Loucy (cell line): ENCODE measurements at regions not wholly inside any gene's neighbourhood (a gene's known extent, or its start where the extent isn't known, plus 50 kb on each side); places are given as distances from the start of the nearest gene placed in this dataset.

Experiments used
- H2AFZ ChIP-seq: fragments of 200-600 bp; sonication (generic); 2 replicates; pipeline ENCODE4 v1.6.0; 2016; ENCODE audit warnings: antibody characterized with exemption, mild to moderate bottlenecking, low read length, moderate library complexity
- H3F3A ChIP-seq: fragments of 200-600 bp; 2 replicates; pipeline ENCODE4 v1.6.0; 2016; ENCODE audit warnings: antibody characterized with exemption, low read depth, mild to moderate bottlenecking
- H3K27me3 ChIP-seq: fragments of 200-600 bp; sonication (generic); 2 replicates; pipeline ENCODE4 v1.6.1; 2014; ENCODE audit warnings: low read length, mild to moderate bottlenecking; ENCODE audit not compliant: insufficient read depth, poor library complexity, severe bottlenecking
- H3K36me3 ChIP-seq: fragments of 200-600 bp; sonication (generic); 2 replicates; pipeline ENCODE4 v1.6.1; 2016; ENCODE audit warnings: low read length; ENCODE audit not compliant: insufficient read depth
- H3K4me1 ChIP-seq: fragments of 200-600 bp; sonication (generic); 2 replicates; pipeline ENCODE4 v1.5.1; 2014; ENCODE audit warnings: low read length, mild to moderate bottlenecking; ENCODE audit not compliant: insufficient read depth, poor library complexity, severe bottlenecking
- H3K4me2 ChIP-seq: fragments of 200-600 bp; sonication (generic); 2 replicates; pipeline ENCODE4 v1.6.0; 2014; ENCODE audit warnings: antibody characterized with exemption, low read length, low read depth, mild to moderate bottlenecking; ENCODE audit not compliant: poor library complexity, severe bottlenecking
- H3K4me3 ChIP-seq: fragments of 200-600 bp; sonication (generic); 2 replicates; pipeline ENCODE4 v1.5.1; 2014; ENCODE audit warnings: low read length, mild to moderate bottlenecking, mixed read lengths; ENCODE audit not compliant: poor library complexity, severe bottlenecking
- H3K79me2 ChIP-seq: fragments of 200-600 bp; sonication (generic); 2 replicates; pipeline ENCODE4 v1.6.1; 2014; ENCODE audit warnings: low read length; ENCODE audit not compliant: insufficient read depth
- H3K9ac ChIP-seq: fragments of 200-600 bp; sonication (generic); 2 replicates; pipeline ENCODE4 v1.6.0; 2014; ENCODE audit warnings: mild to moderate bottlenecking, low read depth, low read length, moderate library complexity; ENCODE audit not compliant: poor library complexity, severe bottlenecking
- H3K9me2 ChIP-seq: fragments of 200-600 bp; sonication (generic); replicated peaks from 2 replicates; pipeline ENCODE4 v1.6.1; 2016; ENCODE audit warnings: low read depth, low read length, mixed read lengths
- H3K9me3 ChIP-seq: fragments of 200-600 bp; sonication (generic); 2 replicates; pipeline ENCODE4 v1.6.1; 2014; ENCODE audit warnings: mild to moderate bottlenecking, antibody characterized with exemption, low read length, low read depth; ENCODE audit not compliant: insufficient read depth
- H4K20me1 ChIP-seq: fragments of 200-600 bp; sonication (generic); 2 replicates; pipeline ENCODE4 v1.6.0; 2014; ENCODE audit warnings: antibody characterized with exemption, low read length, mild to moderate bottlenecking; ENCODE audit not compliant: insufficient read depth, poor library complexity, severe bottlenecking
- CTCF ChIP-seq: fragments of 200-600 bp; sonication (generic); conservative IDR thresholded peaks from 2 replicates; pipeline ENCODE4 v1.5.1; 2014; ENCODE audit warnings: mild to moderate bottlenecking, antibody characterized with exemption, low read length
- EZH2phosphoT487 ChIP-seq: fragments of 200-600 bp; IDR thresholded peaks from 2 replicates; pipeline ENCODE4 v1.6.1; 2018; ENCODE audit warnings: antibody characterized with exemption, mild to moderate bottlenecking, moderate library complexity, borderline replicate concordance

GRCh38 chr4:64715741-64716140 is 306.5 kb upstream of the TECRL start:
- no peaks in the 10 kb centered on the region for H4K20me1 ChIP-seq
- H2AFZ ChIP-seq = peak overlapping the region; percentile 42; the same call in 1 of the 2 replicates
- H3K9me3 ChIP-seq = no peaks in the 10 kb centered on the region
- TF ChIP-seq CTCF (peak; percentile 38), EZH2phosphoT487 (no peak)
- no peaks in the 10 kb centered on the region for H3F3A ChIP-seq
- H3K9me2 ChIP-seq = no peaks in the 10 kb centered on the region
- no peaks in the 10 kb centered on the region for H3K4me1 ChIP-seq
- no peaks in the 10 kb centered on the region for H3K36me3 ChIP-seq
- no peaks in the 10 kb centered on the region for H3K79me2 ChIP-seq
- H3K27me3 ChIP-seq = no peaks in the 10 kb centered on the region
- no peak overlapping the region for H3K4me3 ChIP-seq
- no peak overlapping the region for H3K9ac ChIP-seq
- H3K4me2 ChIP-seq = no peak overlapping the region

GRCh38 chr4:64713256-64713840 is 304.1 kb upstream of the TECRL start:
- Histone ChIP-seq H3K36me3 (no peaks in the 10 kb centered on the region), H2AFZ (no peak overlapping the region), H3K4me3 (no peak overlapping the region), H3K9ac (no peak overlapping the region), H4K20me1 (no peaks in the 10 kb centered on the region), H3K9me3 (no peaks in the 10 kb centered on the region), H3K27me3 (no peaks in the 10 kb centered on the region), H3K4me2 (no peak overlapping the region), H3F3A (no peaks in the 10 kb centered on the region), H3K9me2 (no peaks in the 10 kb centered on the region), H3K4me1 (no peaks in the 10 kb centered on the region), H3K79me2 (no peaks in the 10 kb centered on the region)
- no peak for TF ChIP-seq EZH2phosphoT487
- peak; percentile 82 for TF ChIP-seq CTCF

- no peaks in the 10 kb centered on the region for H3K27me3 ChIP-seq
- TF ChIP-seq CTCF (no peak), EZH2phosphoT487 (no peak)
- H3K4me3 ChIP-seq = no peak overlapping the region
- H3K4me1 ChIP-seq = no peaks in the 10 kb centered on the region
- H3F3A ChIP-seq = no peaks in the 10 kb centered on the region
- no peaks in the 10 kb centered on the region for H3K79me2 ChIP-seq
- H3K9me2 ChIP-seq = no peaks in the 10 kb centered on the region
- H3K36me3 ChIP-seq = no peaks in the 10 kb centered on the region
- no peak overlapping the region for H3K4me2 ChIP-seq
- no peaks in the 10 kb centered on the region for H3K9me3 ChIP-seq
- H4K20me1 ChIP-seq = no peaks in the 10 kb centered on the region
- no peak overlapping the region for H2AFZ ChIP-seq
- no peak overlapping the region for H3K9ac ChIP-seq
Observed at GRCh38 chr4:64712590-64712989, 303.3 kb upstream of the TECRL start.
